GM23338 (cell line): ENCODE measurements at regions not wholly inside any gene's neighbourhood (a gene's known extent, or its start where the extent isn't known, plus 50 kb on each side); places are given as distances from the start of the nearest gene placed in this dataset.
"Not testable (repeated sequence)": the region's sequence is repeated elsewhere in the genome, so short reads cannot be mapped to it uniquely, and the experiment has no call there.

Experiments
- CTCF ChIP-seq, 2 experiments: fragments of 200-600 bp in 1 of 2; sonication (generic) in 1 of 2; conservative IDR thresholded peaks; 2 replicates each; pipeline versions ENCODE4 v1.5.1 to v1.6.1; 2016 to 2017; ENCODE audit warnings: antibody characterized with exemption in 2 of 2, low read depth in 2 of 2, mild to moderate bottlenecking in 2 of 2, moderate library complexity in 1 of 2
- EZH2phosphoT487 ChIP-seq: fragments of 200-600 bp; sonication (generic); IDR thresholded peaks from one replicate; pipeline ENCODE4 v1.8.1; 2018; ENCODE audit warnings: antibody characterized with exemption; ENCODE audit not compliant: unreplicated experiment
- POLR2AphosphoS5 ChIP-seq: IDR thresholded peaks from 2 replicates; pipeline ENCODE4 v1.6.1; 2016; ENCODE audit warnings: antibody characterized with exemption, low read depth

DNA sequence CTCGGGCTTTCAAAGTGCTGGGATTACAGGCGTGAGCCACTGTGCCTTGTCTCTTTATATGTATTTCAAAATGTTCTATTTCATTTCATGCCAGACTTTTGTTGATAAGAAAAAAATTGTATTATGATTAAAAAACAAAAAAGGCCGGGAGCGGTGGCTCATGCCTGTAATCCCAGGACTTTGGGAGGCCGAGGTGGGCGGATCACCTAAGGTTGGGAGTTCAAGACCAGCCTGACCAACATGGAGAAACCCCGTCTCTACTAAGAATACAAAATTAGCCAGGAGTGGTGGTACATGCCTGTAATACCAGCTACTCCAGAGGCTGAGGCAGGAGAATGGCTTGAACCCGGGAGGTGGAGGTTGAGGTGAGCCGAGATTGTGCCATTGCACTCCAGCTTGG lies 121.9 kb downstream of the KCNJ18 start:
- not testable (repeated sequence) for TF ChIP-seq CTCF (conservative IDR thresholded peaks at IDR 0.05; ENCODE audit: low read depth in 2 of 2); EZH2phosphoT487; POLR2AphosphoS5
